PC-9 (cell line): ENCODE measurements at regions not wholly inside any gene's neighbourhood (a gene's known extent, or its start where the extent isn't known, plus 50 kb on each side); places are given as distances from the start of the nearest gene placed in this dataset.

Experiments
- BruUV-seq: library from RNA; stranded (reverse); fragments of 400-500 nt; replicated peaks from 2 replicates; lab custom pipeline; 2021; lab: Mats Ljungman, UMichigan
- CTCF ChIA-PET: fragments of 300-600 bp; sonication (Branson Sonifier 250); formaldehyde crosslinking; loops from one replicate; lab custom pipeline; 2022; ENCODE audit warnings: antibody characterized with exemption; lab: Charles Lee
- POLR2A ChIA-PET: fragments of 300-600 bp; sonication (Branson Sonifier 250); formaldehyde crosslinking; loops from one replicate; lab custom pipeline; 2022; ENCODE audit warnings: antibody characterized with exemption; ENCODE audit not compliant: unreplicated experiment; lab: Charles Lee
- DNase-seq, 2 experiments: peaks; one replicate each; pipeline versions ENCODE4 v3.0.0 to v3.0.0-alpha.2; 2015 to 2022; ENCODE audit warnings: mixed read lengths in 1 of 2
- H2AFZ ChIP-seq: fragments of 200-600 bp; sonication (generic); 2 replicates; pipeline ENCODE4 v1.8.1; 2017; ENCODE audit warnings: antibody characterized with exemption
- H3F3A ChIP-seq: fragments of 200-600 bp; sonication (generic); 2 replicates; pipeline ENCODE4 v1.8.1; 2017; ENCODE audit warnings: antibody characterized with exemption, mild to moderate bottlenecking, low read depth; ENCODE audit not compliant: insufficient read depth
- H3K27ac ChIP-seq: fragments of 200-600 bp; sonication (generic); 2 replicates; pipeline ENCODE4 v1.6.1; 2016; ENCODE audit warnings: mixed run types
- H3K27me3 ChIP-seq: fragments of 200-600 bp; sonication (generic); 2 replicates; pipeline ENCODE4 v1.6.1; 2016; ENCODE audit warnings: low read depth, mixed run types; ENCODE audit not compliant: insufficient read depth
- H3K36me3 ChIP-seq: fragments of 200-600 bp; sonication (generic); 2 replicates; pipeline ENCODE4 v1.6.1; 2016; ENCODE audit warnings: low read depth, mixed run types
- H3K4me1 ChIP-seq: fragments of 200-600 bp; sonication (generic); replicated peaks from 2 replicates; pipeline ENCODE4 v1.6.1; 2016; ENCODE audit warnings: mixed run types; ENCODE audit not compliant: insufficient read depth
- H3K4me2 ChIP-seq: fragments of 200-600 bp; sonication (generic); 2 replicates; pipeline ENCODE4 v1.6.1; 2017; ENCODE audit warnings: mixed run types
- H3K4me3 ChIP-seq: fragments of 200-600 bp; sonication (generic); 2 replicates; pipeline ENCODE4 v1.6.1; 2016; ENCODE audit warnings: mixed run types
- H3K79me2 ChIP-seq: fragments of 200-600 bp; sonication (generic); 2 replicates; pipeline ENCODE4 v1.6.1; 2017; ENCODE audit warnings: low read depth, mixed run types
- H3K9me2 ChIP-seq: fragments of 200-600 bp; sonication (generic); 2 replicates; pipeline ENCODE4 v1.8.1; 2017; ENCODE audit warnings: mild to moderate bottlenecking; ENCODE audit not compliant: insufficient read depth
- H3K9me3 ChIP-seq: fragments of 200-600 bp; sonication (generic); 2 replicates; pipeline ENCODE4 v1.8.1; 2016; ENCODE audit warnings: low read depth; ENCODE audit not compliant: insufficient read depth
- H4K20me1 ChIP-seq: fragments of 200-600 bp; sonication (generic); 2 replicates; pipeline ENCODE4 v1.8.1; 2017; ENCODE audit not compliant: insufficient read depth
- EZH2 ChIP-seq: fragments of 200-600 bp; sonication (generic); IDR thresholded peaks from 2 replicates; pipeline ENCODE4 v1.8.0; 2017; ENCODE audit warnings: antibody characterized with exemption, low read depth
- intact Hi-C: fragments of 100-400 bp; cut with micrococcal nuclease; formaldehyde crosslinking; loops from one replicate; pipeline ENCODE4 v1.10.0; 2022; ENCODE audit not compliant: unreplicated experiment
- TF ChIP-seq, protein P1 (sequence below): fragments of 200-600 bp; sonication (generic); conservative IDR thresholded peaks from 2 replicates; pipeline ENCODE4 v1.6.1; 2017; ENCODE audit warnings: mixed run types, antibody characterized with exemption, mild to moderate bottlenecking, moderate library complexity

- TF ChIP-seq, protein P1, sequence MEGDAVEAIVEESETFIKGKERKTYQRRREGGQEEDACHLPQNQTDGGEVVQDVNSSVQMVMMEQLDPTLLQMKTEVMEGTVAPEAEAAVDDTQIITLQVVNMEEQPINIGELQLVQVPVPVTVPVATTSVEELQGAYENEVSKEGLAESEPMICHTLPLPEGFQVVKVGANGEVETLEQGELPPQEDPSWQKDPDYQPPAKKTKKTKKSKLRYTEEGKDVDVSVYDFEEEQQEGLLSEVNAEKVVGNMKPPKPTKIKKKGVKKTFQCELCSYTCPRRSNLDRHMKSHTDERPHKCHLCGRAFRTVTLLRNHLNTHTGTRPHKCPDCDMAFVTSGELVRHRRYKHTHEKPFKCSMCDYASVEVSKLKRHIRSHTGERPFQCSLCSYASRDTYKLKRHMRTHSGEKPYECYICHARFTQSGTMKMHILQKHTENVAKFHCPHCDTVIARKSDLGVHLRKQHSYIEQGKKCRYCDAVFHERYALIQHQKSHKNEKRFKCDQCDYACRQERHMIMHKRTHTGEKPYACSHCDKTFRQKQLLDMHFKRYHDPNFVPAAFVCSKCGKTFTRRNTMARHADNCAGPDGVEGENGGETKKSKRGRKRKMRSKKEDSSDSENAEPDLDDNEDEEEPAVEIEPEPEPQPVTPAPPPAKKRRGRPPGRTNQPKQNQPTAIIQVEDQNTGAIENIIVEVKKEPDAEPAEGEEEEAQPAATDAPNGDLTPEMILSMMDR: no peak
- TF ChIP-seq EZH2: no peak
- intact Hi-C loops: no loop called here
- no peaks in the 10 kb centered on the region for H3K9me3 ChIP-seq
- H3F3A ChIP-seq: no peaks in the 10 kb centered on the region
- no peaks in the 10 kb centered on the region for H3K27me3 ChIP-seq
- DNase-seq: no peak
- H3K79me2 ChIP-seq: no peaks in the 10 kb centered on the region
- H3K36me3 ChIP-seq: no peaks in the 10 kb centered on the region
- no peak overlapping the region for H2AFZ ChIP-seq
- no peak overlapping the region for H3K4me2 ChIP-seq
- CTCF ChIA-PET: no interaction called here
- POLR2A ChIA-PET: no interaction called here
- no peak overlapping the region for H3K4me3 ChIP-seq
- no peak overlapping the region for H3K27ac ChIP-seq
- H4K20me1 ChIP-seq: no peaks in the 10 kb centered on the region
- no peaks in the 10 kb centered on the region for H3K9me2 ChIP-seq
- H3K4me1 ChIP-seq: no peaks in the 10 kb centered on the region
- BruUV-seq: no TSS peak
Measured at GRCh38 chr13:66180836-66181235, 1049.3 kb downstream of the PCDH9 start.

DNA sequence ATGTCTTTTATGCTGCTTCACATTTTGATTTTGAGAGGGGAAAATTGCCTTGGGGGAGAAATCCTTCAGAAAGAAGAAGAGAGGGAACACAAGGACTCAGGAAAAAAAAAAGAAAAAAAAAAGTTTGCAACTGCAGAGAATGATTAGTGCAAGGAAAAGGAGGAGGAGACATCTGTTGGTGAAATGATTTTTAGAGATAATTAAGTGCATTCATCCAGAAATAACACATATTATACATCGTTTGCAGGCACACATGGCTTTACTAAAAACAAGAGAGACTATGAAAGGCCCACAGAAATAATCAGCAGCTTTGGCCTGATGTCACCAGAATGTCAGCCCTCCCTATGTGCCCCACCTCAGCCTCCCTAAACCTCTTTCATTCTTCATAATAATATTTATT is 1058.2 kb downstream of the PCDH9 start:
- no peak overlapping the region for H3K4me2 ChIP-seq
- TF ChIP-seq, protein P1: no peak
- no peak for TF ChIP-seq EZH2
- H4K20me1 ChIP-seq: no peaks in the 10 kb centered on the region
- no peaks in the 10 kb centered on the region for H3K79me2 ChIP-seq
- CTCF ChIA-PET: no interaction called here
- H3K4me1 ChIP-seq: no peaks in the 10 kb centered on the region
- H3K27ac ChIP-seq: no peak overlapping the region
- no peaks in the 10 kb centered on the region for H3K36me3 ChIP-seq
- no peaks in the 10 kb centered on the region for H3F3A ChIP-seq
- no peaks in the 10 kb centered on the region for H3K9me3 ChIP-seq
- no peaks in the 10 kb centered on the region for H3K9me2 ChIP-seq
- POLR2A ChIA-PET: no interaction called here
- H3K27me3 ChIP-seq: no peaks in the 10 kb centered on the region
- DNase-seq: no peak
- intact Hi-C loops: no loop called here
- BruUV-seq: no TSS peak
- no peak overlapping the region for H2AFZ ChIP-seq
- H3K4me3 ChIP-seq: no peak overlapping the region

DNA sequence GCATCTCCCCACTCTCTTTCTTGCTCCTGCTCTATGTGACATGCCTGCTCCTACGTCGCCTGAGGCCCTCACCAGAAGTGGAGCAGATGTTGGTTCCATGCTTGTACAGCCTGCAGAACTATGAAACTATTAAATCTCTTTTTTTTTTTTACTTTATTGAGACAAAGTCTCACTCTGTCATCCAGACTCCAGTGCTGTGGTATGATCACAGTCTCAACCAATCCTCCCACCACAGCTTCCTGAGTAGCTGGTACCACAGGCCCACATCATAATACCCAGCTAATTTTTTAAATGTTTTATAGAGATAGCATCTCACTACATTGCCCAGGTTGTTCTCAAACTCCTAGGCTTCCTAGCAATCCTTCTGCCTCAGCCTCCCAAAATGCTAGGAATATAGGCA is 1067.7 kb downstream of the PCDH9 start:
- Histone ChIP-seq H3K27ac (no peak overlapping the region), H3K4me2 (no peak overlapping the region), H3K27me3 (no peaks in the 10 kb centered on the region), H4K20me1 (no peaks in the 10 kb centered on the region), H3K79me2 (no peaks in the 10 kb centered on the region), H3K4me3 (no peak overlapping the region), H3K36me3 (no peaks in the 10 kb centered on the region), H3K9me3 (no peaks in the 10 kb centered on the region), H3F3A (no peaks in the 10 kb centered on the region), H3K9me2 (no peaks in the 10 kb centered on the region), H2AFZ (no peak overlapping the region), H3K4me1 (no peaks in the 10 kb centered on the region)
- intact Hi-C loops: no loop called here
- no peak for DNase-seq
- no peak for TF ChIP-seq EZH2
- TF ChIP-seq, protein P1: no peak
- ChIA-PET POLR2A (no interaction called here), CTCF (no interaction called here)
- BruUV-seq: no TSS peak
